GM06990 (cell line): ENCODE measurements at regions not wholly inside any gene's neighbourhood (a gene's known extent, or its start where the extent isn't known, plus 50 kb on each side); places are given as distances from the start of the nearest gene placed in this dataset.

Experiments used
- DNase-seq: peaks from one replicate; pipeline ENCODE4 v3.0.0-alpha.2; 2011; ENCODE audit not compliant: insufficient read length; ENCODE audit errors: extremely low read depth
- H3K27me3 ChIP-seq: replicated peaks from 2 replicates; pipeline ENCODE4 v1.6.0; 2011; ENCODE audit warnings: low read length; ENCODE audit not compliant: control insufficient read depth, insufficient read depth
- H3K36me3 ChIP-seq: 2 replicates; pipeline ENCODE4 v1.5.1; 2011; ENCODE audit warnings: low read length; ENCODE audit not compliant: control insufficient read depth, insufficient read depth
- H3K4me3 ChIP-seq: replicated peaks from 2 replicates; pipeline ENCODE4 v1.5.1; 2011; ENCODE audit warnings: low read depth, mild to moderate bottlenecking, control low read depth, low read length
- CTCF ChIP-seq: IDR thresholded peaks from 2 replicates; pipeline ENCODE4 v1.5.1; 2011; ENCODE audit warnings: low read length, control low read depth, mild to moderate bottlenecking, inconsistent platforms; ENCODE audit not compliant: insufficient read depth, poor library complexity, severe bottlenecking

GRCh38 chr15:93477721-93478120, 388.7 kb upstream of the RGMA start:
- no peak for TF ChIP-seq CTCF
- Histone ChIP-seq H3K4me3 (no peak overlapping the region), H3K36me3 (no peaks in the 10 kb centered on the region), H3K27me3 (no peaks in the 10 kb centered on the region; the same call in 1 of the 2 replicates)
- no peak for DNase-seq

- H3K4me3 ChIP-seq, result no peak overlapping the region
- no peak for TF ChIP-seq CTCF
- no peak for DNase-seq
- H3K27me3 ChIP-seq, result no peaks in the 10 kb centered on the region; the same call in 1 of the 2 replicates
- H3K36me3 ChIP-seq, result no peaks in the 10 kb centered on the region
Measured at GRCh38 chr15:93477188-93477587, 388.2 kb upstream of the RGMA start.

GRCh38 chr15:93476491-93477177, 387.6 kb upstream of the RGMA start:
- H3K36me3 ChIP-seq, result no peaks in the 10 kb centered on the region
- no peak for DNase-seq
- no peak overlapping the region for H3K4me3 ChIP-seq
- TF ChIP-seq CTCF, result no peak
- no peaks in the 10 kb centered on the region; the same call in 1 of the 2 replicates for H3K27me3 ChIP-seq

GRCh38 chr15:93474728-93475127, 385.7 kb upstream of the RGMA start:
- Histone ChIP-seq H3K27me3 (no peaks in the 10 kb centered on the region; the same call in 1 of the 2 replicates), H3K4me3 (no peak overlapping the region), H3K36me3 (no peaks in the 10 kb centered on the region)
- no peak for TF ChIP-seq CTCF
- DNase-seq, result no peak

GRCh38 chr15:93469994-93470393, 381.0 kb upstream of the RGMA start:
- H3K27me3 ChIP-seq, result no peaks in the 10 kb centered on the region
- no peak overlapping the region for H3K4me3 ChIP-seq
- no peak for DNase-seq
- TF ChIP-seq CTCF, result no peak
- no peaks in the 10 kb centered on the region for H3K36me3 ChIP-seq

GRCh38 chr15:93467337-93467736, 378.3 kb upstream of the RGMA start:
- H3K36me3 ChIP-seq, result no peaks in the 10 kb centered on the region
- no peak for TF ChIP-seq CTCF
- no peaks in the 10 kb centered on the region for H3K27me3 ChIP-seq
- no peak for DNase-seq
- no peak overlapping the region for H3K4me3 ChIP-seq
